K562 (cell line): ENCODE measurements at regions not wholly inside any gene's neighbourhood (a gene's known extent, or its start where the extent isn't known, plus 50 kb on each side); places are given as distances from the start of the nearest gene placed in this dataset.

Experiments
- CHD7 ChIP-seq: fragments of 200-600 bp; sonication (generic); IDR thresholded peaks from one replicate; pipeline ENCODE4 v1.6.1; 2012; ENCODE audit warnings: mild to moderate bottlenecking, low read depth, low read length, inconsistent platforms
- CSDE1 ChIP-seq, 2 experiments: fragments of 450-650 bp; IDR thresholded peaks; 2 replicates each; pipeline ENCODE4 v1.6.1; 2016; ENCODE audit warnings: mild to moderate bottlenecking in 1 of 2
- CUX1 ChIP-seq: fragments of 200-800 bp; sonication (Bioruptor generic); IDR thresholded peaks from 2 replicates; pipeline ENCODE4 v1.6.1; 2016; ENCODE audit warnings: missing genetic modification characterization, missing compliant biosample characterization
- HMG20A ChIP-seq: fragments of 450-650 bp; formaldehyde crosslinking; conservative IDR thresholded peaks from 2 replicates; pipeline ENCODE4 v1.4.0; 2020; ENCODE audit warnings: mild to moderate bottlenecking, mixed read lengths
- PCBP1 ChIP-seq: fragments of 200-400 bp; formaldehyde crosslinking; IDR thresholded peaks from 2 replicates; pipeline ENCODE4 v1.6.1; 2018; ENCODE audit warnings: mild to moderate bottlenecking, low read depth, low read length; ENCODE audit not compliant: poor library complexity, severe bottlenecking

- no peak for TF ChIP-seq CUX1
- no peak for TF ChIP-seq CHD7
- no peak for TF ChIP-seq PCBP1
- TF ChIP-seq CSDE1 (IDR thresholded peaks at IDR 0.05), result no peak
- TF ChIP-seq HMG20A (CRISPR knock-in tag), result no peak
Observed at GRCh38 chr14:30002859-30003258, 75.2 kb upstream of the PRKD1 start (continued).
